ENCODE measurements at regions not wholly inside any gene's neighbourhood (a gene's known extent, or its start where the extent isn't known, plus 50 kb on each side); places are given as distances from the start of the nearest gene placed in this dataset.
"Not testable (repeated sequence)": the region's sequence is repeated elsewhere in the genome, so short reads cannot be mapped to it uniquely, and the experiment has no call there.

DNA sequence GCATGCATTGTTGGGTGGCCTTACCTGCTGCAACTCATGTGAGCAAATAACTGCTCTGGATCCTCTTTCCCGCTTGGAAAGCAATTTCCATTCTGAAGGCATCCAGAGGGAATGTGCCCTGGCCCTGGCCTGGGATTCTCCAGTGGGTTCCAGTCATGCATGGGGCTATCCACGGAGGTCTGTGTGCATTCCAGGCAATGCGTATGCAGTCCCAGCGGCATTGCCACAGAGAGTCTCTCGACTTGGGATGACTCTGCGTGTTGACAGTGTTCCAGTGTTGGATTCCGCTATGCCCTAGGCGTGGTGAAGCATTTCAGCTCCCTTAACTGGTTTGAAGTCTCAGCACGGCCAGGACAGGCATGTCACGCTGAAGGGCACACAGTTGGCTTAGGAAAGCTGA lies 113.9 kb downstream of the SNRPN start:
- no peak for DNase-seq

DNA sequence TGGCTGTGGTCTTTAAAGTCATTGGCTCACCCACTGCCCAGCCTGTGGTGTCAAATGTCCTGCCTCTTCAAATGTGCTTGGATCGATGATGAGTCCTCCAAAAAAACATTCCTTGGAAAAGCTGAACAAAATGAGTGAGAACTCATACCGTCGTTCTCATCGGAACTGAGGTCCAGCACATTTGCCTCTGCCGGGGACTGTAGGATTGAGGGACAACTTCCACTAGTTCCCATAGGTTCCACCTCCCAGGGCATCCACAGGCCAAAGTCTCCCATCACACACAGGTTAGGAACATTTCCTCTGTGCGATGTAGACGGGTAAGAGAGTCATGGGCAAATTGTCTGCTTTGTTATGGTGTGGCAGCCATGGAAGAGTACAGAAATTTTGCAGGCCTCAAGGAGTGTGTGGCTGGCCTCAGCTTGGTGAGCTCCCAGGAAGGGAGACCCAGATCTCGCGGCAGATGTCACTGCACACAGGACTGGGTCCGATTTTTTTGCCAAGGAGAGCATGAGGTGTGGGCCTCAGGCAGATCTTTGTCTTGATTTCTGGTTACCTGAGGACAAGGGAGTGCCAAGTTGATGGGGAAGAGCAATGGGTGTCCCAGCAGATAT lies 115.7 kb downstream of the SNRPN start:
- no peak for DNase-seq

DNA sequence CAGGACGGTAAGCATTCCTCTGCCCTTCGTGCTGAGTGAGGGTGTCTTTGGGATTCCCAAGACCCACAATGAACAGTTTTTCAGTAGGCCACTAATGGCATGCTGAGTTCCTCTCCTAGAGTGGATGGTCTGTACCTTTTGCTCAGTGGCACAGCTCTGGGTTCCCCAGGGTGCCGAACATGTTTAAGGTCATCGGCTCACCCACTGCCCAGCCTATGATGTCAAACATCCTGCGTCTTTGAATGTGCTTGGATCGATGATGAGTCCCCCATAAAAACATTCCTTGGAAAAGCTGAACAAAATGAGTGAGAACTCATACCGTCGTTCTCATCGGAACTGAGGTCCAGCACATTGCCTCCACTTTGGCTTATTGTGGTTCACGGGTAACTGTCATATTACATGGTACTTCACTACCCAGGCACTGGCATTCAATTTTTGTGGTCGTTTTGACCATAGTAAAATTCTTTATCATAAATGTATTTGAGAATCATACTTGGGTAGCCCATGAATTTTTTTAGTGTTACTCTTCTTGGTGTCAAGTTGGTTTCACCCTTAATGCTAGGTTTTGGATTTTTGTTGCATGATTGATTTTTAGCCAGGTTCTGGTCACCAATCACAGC lies 118.2 kb downstream of the SNRPN start:
- no peak for DNase-seq

DNA sequence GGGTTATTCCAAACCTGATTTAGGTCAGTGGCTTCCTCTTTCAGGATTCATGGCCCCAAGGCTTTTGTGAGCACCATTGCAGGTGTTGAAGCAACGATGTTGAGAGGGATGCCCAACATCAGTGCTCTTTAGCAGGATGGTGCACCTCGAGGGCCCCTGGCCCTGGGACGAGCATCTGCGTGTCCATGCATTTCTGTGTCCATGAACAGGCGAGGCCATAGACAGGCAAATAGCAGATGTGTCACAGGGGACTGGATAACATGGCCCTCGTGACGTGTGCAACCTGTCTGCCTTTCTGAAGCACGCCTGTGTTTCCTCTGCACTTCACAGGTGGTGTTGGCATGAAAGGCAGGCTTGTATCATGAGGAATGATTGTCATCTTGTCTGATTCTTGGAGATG lies 132.3 kb downstream of the SNRPN start:
- no peak for DNase-seq

DNA sequence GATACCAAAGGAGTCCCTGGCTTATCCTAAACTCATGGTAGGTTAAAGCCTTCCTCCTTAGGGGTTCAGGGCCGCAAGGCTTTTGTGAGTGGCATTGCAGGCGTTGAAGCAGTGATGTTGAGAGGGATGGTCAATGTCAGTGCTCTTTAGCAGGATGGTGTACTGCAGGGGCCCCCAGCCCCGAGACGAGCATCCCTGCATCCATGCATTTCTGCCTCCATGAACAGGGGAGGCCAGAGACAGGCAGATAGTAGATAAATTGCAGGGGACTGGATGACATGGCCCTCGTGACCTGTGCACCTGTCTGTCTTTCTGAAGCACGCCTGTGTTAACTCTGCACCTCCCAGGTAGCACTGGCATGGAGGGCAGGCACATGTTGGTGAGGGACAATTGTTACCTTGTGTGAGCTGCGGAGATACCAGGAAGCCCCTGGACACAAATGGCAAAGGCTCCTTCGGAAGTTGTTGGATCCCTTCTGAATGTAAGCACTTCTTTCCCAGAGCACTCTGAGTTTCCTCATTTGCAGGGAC lies 133.5 kb downstream of the SNRPN start:
- no peak for DNase-seq

DNA sequence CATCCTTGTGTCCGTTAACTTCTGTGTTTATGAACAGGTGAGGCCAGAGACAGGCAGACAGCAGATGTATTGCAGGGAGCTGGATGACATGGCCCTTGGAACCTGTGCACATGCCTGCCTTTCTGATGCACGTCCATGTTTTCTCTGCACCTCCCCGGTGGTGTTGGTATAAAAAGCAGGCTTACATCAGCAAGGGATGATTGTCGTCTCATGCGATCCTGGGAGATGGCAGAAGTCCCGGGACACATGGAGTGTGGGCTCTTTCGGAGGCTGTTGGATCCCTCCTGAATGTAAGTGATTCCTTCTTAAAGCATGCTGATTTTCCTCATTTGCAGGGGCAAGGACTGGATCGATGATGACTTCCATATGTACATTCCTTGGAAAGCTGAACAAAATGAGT lies 134.8 kb downstream of the SNRPN start:
- no peak for DNase-seq

DNA sequence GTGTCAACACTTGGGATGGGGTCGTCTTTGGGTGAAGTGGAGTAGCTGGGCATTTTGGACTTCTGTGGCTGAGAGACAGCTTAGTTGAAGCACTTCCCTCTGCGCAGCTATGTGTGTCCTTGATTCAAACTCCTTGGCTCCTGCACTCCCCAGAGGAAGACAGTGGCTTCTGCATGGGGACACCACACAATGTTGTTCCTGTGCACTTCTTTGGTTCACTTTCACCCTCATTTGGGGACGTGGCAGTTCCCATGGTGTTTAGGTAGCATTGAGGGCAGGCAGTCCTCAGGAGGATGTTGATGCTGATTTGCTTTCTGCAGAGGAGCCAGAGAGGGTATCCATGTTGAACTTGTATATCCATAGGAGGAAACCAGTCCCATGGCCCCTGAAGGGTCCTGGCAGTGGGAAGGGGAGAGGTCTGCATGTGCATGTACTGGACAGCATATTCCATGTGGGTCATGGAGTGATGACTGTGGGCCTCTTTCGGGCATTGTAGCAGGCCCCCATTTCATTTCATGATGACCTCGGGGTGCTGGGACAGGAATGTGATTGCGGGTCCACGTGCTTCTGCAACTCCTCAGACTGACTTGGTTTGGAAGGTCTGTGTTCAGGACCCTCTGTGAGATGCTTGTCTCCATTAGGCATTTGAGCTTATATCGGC lies 135.4 kb downstream of the SNRPN start:
- no peak for DNase-seq

DNA sequence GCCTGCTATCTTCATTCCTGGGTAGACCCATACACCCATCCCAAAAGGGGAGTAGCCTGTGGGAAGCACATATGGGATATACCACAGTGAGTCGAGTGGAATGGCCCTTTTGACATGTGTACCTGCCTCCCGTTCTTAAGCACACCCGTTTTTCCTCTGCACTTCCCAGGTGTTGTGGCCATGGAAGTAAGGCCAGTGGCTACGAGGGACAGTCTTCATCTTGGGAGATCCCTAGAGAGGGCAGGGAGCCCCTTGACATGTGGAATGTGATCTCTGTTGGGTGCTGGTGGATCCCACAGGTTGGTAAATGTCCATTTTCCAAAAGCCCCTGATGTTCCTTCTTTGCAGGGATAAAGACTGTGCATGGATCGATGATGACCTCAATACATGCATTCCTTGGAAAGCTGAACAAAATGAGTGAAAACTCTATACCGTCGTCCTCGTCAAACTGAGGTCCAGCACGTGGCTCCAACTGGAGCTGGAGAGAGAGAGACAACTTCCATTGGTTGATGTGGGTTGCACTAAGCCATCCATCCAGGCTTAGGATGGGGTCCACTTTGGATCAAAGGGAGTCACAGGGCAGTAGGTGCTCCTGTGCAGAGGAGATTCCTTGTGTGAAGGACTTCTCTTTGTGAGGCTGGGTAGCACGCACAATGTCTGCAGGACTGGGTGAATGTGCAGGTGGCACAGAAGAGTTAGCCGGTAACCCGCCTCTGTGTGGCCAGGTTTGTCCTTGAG lies 136.8 kb downstream of the SNRPN start:
- DNase-seq: no peak

DNA sequence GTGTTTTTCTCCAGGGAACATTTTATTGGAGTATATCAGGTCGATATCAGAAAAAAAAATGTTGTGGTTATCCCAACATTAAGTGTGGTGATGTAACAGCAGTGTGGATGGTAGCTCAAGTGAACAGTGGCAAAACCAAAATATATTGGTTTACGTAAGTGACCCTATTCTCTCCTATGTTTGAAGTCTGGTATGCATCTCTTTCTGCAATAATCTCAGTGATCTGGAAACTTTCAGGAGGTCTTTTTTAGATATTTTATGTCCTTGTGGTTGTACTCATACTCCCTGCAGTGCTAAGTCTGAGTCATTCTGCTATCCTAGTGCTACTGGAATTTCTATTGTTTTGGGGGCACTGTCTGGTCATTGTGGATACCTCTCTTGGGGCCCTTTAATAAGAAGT lies 137.9 kb downstream of the SNRPN start:
- no peak for DNase-seq

DNA sequence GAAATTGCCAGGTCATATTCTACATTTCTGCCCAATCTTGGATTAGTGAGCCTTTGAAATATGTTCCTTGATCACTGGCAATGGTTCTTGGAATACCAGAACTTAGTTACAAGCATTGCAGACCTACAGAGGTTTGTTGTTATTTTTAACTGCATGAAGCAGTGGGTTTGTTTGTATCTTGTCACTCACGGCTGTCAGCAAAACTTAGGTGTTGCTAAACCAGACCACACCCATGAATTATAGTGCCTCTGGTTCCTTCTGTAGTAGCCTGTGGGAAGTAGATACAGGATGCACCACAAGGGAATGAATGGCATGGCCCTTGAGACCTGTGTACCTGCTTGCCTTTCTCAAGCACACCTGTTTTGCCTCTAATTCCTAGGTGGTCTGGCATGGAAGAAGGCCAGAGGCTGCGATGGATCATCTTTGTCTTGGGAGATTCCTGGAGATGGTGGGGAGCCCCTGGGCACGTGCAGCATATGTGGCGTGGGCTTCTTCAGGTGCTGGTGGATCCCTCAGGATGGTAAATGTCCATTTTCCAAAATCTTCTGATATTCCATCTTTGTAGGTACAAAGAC lies 138.8 kb downstream of the SNRPN start:
- no peak for DNase-seq

DNA sequence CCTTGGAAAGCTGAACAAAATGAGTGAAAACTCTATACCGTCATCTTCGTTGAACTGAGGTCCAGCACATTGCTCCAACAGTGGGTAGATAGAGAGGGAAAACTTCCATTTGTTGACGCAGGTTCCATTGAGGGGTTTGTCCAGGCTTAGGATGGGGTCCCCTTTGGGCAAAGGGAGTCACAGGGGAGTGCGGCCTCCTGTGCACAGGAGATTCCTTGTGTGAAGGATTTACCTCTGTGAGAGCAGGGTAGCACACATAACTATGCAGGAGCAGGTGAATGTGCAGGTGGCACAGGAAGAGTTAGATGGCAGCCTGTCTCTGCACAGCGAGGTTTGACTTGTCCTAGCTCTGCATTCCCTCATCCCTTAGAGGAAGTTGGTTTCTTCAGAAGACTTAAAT lies 139.3 kb downstream of the SNRPN start:
- no peak for DNase-seq

DNA sequence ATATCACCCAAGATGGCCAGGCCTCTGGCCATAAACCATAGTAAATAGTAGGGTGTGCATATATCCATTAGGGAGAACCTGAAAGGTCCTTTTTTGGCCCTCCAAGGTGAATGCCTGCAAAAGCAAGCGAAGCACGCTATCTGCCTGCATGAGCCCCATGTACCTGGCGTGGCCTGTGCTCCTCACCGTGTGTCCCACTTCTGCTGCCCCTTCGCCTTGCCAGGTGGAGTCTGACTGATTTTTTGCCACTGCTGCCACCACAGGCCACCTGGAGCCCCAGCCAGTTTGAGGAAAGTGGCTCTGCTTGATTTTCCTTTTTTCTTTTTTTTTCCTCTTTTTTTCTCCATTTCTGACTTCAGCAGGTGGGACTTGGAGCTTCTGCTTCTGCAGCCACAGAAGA lies 139.7 kb downstream of the SNRPN start:
- DNase-seq: no peak

DNA sequence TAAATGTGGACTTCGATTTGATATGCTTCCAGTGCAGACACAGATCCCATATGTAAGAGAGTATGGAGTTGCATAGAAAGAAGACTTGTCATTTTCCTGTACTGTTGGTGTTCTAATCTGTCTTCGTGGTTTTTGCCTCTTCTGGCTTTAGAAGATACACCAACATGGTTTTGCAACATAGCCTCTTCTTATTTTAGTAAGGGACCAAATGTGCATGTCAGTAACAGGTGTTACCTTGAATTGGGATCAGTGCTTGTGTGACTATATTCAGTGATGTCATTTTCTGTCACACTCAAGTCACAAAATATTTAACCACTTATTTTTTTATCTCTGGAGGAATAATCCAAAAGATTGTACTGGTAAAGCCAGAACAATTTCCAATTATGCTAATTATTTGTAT lies 140.4 kb downstream of the SNRPN start:
- DNase-seq: no peak

DNA sequence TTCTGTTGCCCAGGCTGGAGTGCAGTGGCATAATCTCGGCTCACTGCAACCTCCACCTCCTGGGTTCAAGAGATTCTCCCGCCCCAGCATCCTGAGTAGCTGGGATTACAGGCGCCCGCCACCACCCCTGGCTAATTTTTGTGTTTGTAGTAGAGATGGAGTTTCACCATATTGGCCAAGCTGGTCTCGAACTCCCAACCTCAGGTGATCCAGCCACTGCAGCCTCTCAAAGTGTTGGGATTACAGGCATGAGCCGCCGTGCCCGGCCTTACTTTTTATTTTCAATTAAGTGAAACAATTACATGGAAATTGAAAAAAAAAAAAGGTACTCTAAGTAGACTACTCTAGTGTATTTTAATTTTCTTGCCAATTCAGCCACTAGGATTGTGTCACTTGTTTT lies 145.2 kb downstream of the SNRPN start:
- not testable (repeated sequence) for DNase-seq

DNA sequence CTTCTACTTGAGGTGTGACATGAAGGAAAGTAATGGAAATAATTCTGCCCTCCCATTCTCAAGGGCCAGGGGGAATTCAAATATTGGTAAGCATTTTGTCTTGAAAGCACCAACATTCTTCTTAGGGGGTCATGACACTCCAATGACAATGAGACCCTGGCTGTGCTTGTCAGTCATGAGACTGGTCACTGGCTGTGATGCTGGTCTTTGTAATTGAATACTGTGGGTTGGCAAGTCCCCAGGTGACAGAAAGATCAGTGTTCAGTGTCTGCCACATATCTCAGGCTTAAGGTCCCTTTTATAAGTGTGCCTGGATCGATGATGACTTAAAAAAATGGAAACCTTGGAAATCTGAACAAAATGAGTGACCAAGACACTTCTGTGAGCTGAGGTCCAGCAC lies 151.4 kb downstream of the SNRPN start:
- DNase-seq: no peak

DNA sequence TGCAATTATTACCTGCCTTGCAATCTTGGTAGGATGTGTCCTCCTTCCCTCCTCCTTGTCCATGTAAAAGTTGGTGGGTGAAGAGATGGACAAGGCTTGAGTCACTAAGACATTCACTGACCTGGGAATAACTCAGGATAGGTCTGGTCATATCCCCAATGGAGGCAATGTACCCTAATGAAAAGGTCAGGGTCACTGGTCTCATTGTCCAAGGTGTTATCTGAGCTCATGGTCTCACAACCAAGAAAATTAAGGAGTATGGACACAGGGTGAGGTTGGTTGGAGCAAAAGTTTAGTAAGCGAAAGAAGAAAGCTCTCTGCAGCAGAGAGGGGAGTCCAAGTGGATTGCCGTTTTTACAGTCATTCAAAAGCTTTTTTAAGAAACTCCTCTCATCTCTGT lies 179.0 kb downstream of the SNRPN start:
- no peak for DNase-seq

DNA sequence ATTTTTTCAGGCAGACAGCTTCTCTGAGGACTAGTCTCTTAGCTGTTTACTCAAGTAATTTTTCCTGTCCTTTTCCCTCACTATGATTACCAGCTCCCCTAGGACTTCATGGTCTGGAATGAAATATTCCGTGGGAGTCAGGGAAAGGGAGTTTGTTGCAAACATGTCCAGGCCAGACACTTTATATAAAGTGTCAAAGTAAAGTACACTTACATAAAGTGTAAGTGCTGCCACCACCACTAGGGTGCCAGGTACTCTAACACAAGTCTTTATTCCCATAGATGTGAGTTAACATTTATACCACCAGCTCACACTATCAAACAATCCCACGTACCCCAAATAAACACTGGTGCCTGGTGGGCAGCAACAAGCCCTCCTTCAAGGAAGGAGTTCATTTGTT lies 179.8 kb downstream of the SNRPN start:
- no peak for DNase-seq

DNA sequence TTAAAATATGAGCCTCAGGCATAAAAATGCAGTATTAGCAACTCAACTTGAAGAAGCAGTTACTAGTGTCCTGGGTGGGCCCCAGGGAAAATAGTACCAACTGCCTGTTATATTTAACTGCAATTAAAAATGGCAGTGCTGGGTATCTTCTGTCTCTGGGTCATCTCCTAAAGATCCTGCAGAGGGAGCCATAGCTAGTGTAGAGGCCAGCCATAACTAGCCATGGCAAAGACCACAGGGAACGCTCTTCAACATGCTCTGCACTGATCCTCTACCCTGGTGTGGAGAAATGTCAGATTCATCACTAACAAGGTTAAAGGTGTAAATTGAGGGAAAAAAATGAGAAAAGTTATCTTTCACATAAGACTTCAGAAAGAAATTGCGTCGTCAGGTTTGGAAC lies 181.3 kb downstream of the SNRPN start:
- DNase-seq: no peak

DNA sequence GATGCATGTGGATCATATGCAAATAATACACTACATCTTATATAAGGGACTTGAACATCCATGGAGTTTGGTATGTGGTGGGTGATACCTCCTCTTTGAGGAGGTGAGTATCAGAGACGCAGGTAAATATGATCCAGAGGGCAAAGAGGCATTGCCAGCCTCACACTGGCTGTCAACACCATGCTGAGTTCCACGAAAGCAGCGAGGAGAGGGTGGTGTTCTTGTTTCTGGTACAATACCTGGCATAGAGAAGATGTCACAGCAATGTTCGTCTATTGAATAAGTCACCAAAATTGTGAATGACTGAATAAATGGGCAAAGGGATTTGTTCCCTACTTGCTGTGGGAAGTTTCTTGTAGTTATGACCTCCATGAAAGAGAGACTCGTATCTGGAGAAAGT lies 182.2 kb downstream of the SNRPN start:
- no peak for DNase-seq

DNA sequence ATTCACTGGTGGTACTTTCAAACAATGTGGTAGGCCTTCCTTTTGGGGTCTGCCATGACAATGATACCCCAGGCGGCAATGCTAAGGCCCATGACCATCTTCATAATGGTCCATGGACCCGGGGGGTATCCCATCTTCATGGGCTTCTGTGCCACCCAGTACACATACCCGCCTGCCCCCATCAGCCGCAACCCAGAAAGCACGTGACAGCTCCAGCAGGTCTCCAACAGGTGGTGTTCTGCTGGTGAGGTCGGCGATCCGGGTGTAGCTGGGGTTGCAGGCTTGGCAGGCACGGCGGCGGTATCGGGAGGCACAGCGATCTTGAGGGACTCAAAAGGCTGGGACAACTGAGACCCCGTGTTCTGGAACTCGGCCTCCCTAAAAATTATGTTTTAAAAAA lies 214.5 kb downstream of the SNRPN start:
- DNase-seq: no peak

DNA sequence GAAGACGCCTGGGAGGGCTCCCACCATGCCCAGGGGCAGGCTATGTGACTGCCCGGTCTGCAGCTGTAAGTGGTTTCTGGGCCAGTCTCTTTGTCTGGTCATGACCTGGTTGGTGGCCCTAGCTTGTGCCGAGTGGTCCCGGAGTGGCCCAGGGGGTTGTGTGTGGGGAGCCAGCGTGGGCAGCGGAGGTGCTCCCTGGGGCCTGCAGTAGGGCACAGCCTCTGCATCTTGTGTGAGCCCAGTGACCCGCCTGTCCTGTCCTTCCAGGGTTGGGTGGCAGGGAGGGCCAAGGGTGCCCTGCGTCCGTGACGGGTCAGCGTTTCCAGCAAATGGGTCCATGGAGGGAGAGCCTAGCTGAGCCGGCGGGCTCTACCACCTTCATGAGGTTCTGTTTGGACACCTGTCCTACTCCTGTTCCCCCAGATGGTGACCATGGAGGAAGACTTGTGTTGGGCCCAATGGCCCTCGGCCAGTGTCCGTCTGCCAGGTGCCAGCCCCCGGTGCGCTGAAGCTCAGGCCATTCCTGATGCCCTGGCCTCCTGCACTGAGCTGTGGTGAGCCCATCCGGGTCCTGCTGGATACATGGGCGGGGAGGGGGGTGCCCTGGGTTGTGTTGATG lies 215.4 kb downstream of the SNRPN start:
- DNase-seq: no peak

DNA sequence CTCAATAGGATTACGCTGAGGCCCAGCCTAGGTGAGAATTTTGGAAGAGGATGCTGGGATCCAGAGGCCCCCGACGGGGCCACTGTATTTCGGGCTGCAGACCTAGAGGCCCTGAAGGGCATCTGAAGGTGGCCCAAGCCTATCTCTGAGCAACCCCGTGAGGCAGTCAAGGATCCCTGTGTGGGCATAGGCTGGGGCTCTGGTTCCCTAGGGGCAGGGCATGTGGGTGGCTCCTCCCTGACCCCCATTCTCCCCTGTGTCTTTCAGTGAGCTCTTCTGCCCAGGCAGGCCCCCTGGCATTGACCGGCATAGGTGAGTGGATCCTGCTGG lies 216.0 kb downstream of the SNRPN start:
- no peak for DNase-seq

Measured in 8988T (cell line).